ENCODE measurements at regions not wholly inside any gene's neighbourhood (a gene's known extent, or its start where the extent isn't known, plus 50 kb on each side); places are given as distances from the start of the nearest gene placed in this dataset.

DNA sequence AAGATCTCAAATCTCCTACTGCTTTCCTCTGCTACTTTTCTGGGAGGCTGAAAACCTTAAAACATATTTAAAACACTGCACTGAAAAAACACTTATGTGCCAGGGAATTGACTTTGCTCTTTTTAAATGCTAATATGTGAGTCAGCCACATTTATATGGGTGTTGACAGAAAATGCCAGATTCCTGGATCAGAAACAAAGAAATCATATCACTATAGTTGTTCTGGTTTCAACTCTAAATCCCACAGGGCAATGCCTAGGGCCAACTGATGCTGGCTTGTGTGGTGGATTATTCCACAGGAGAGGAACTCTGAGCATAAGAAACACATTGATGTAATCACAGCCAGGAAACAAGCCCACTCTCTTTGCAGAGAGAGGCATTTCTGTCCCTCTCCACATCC, 1439.0 kb upstream of the SPRY2 start:
- H3K36me3 ChIP-seq (ENCODE audit: control insufficient read depth in 2 of 3, insufficient read depth in 3 of 3, low read length in 3 of 3): no peaks in the 10 kb centered on the region
- H3K9ac ChIP-seq (ENCODE audit: low read length in 3 of 3): no peak overlapping the region
- FAIRE-seq (no peak), DNase-seq (no peak)
- peaks cover 0 to 3% (median 0%) of the 10 kb centered on the region in 3 donors for H3K9me3 ChIP-seq (ENCODE audit: control insufficient read depth in 2 of 3, insufficient read depth in 1 of 3, low read length in 3 of 3)
- TF ChIP-seq CTCF (IDR thresholded peaks at IDR 0.05; ENCODE audit: borderline replicate concordance, extremely low read depth, insufficient read depth): no peak
- no peaks in the 10 kb centered on the region for H3K4me1 ChIP-seq (ENCODE audit: control insufficient read depth in 2 of 3, insufficient read depth in 2 of 3, low read depth in 1 of 3, low read length in 3 of 3)
- H3K4me3 ChIP-seq (ENCODE audit: low read length in 3 of 3): no peak overlapping the region
- H3K27ac ChIP-seq (ENCODE audit: low read depth in 2 of 2, low read length in 2 of 2): no peak overlapping the region
- no peaks in the 10 kb centered on the region for H3K27me3 ChIP-seq (ENCODE audit: control insufficient read depth, insufficient read depth, low read length)
- intact Hi-C loops (cut with DNase I): no loop called here

DNA sequence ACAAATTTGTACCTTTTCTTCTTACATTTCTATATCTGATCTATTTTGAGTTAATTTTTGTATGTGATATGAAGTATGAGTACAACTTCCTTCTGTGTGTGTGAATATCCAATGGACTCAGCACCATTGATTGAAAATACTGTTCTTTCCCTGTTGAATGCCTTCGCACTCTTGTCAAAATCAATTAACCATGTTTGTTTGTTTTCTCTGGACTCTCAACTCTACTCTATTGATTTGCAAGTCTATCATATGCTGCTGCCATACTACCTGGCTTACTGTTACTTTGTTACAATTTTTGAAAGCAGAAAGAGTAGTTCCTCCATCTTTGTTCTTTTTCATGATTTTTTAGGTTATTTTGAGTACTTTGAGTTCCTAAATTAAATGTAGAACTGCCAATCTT, 1437.4 kb upstream of the SPRY2 start:
- TF ChIP-seq CTCF (IDR thresholded peaks at IDR 0.05; ENCODE audit: borderline replicate concordance, extremely low read depth, insufficient read depth): no peak
- H3K4me1 ChIP-seq (ENCODE audit: control insufficient read depth in 2 of 3, insufficient read depth in 2 of 3, low read depth in 1 of 3, low read length in 3 of 3): no peaks in the 10 kb centered on the region
- H3K36me3 ChIP-seq (ENCODE audit: control insufficient read depth in 2 of 3, insufficient read depth in 3 of 3, low read length in 3 of 3): no peaks in the 10 kb centered on the region
- peaks cover 0 to 3% (median 0%) of the 10 kb centered on the region in 3 donors for H3K9me3 ChIP-seq (ENCODE audit: control insufficient read depth in 2 of 3, insufficient read depth in 1 of 3, low read length in 3 of 3)
- H3K27ac ChIP-seq (ENCODE audit: low read depth in 2 of 2, low read length in 2 of 2): no peak overlapping the region
- no peak overlapping the region for H3K9ac ChIP-seq (ENCODE audit: low read length in 3 of 3)
- no peaks in the 10 kb centered on the region for H3K27me3 ChIP-seq (ENCODE audit: control insufficient read depth, insufficient read depth, low read length)
- no peak for DNase-seq
- FAIRE-seq: no peak
- H3K4me3 ChIP-seq (ENCODE audit: low read length in 3 of 3): no peak overlapping the region
- intact Hi-C loops (cut with DNase I): no loop called here

DNA sequence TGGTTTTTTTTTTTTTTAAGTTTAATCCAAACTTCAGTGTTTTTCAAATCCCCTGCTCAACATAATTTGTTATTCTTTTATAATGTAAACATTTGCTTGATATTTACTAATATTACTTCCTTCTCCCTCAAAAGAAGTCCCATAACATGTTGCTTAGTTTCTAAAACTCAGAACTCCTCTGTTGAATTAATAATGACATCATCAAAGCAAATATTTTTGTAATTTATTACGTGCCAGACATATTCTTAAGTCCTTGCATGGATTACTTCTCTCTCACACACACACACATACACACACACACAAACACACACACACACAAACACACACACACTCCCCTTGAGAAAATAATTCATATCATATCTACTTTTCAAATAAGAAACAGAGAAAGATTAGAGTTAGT, 1432.3 kb upstream of the SPRY2 start:
- no peak for DNase-seq
- no peak overlapping the region for H3K4me3 ChIP-seq (ENCODE audit: low read length in 3 of 3)
- peaks cover 0 to 13% (median 0%) of the 10 kb centered on the region in 3 donors for H3K4me1 ChIP-seq (ENCODE audit: control insufficient read depth in 2 of 3, insufficient read depth in 2 of 3, low read depth in 1 of 3, low read length in 3 of 3)
- H3K27me3 ChIP-seq (ENCODE audit: control insufficient read depth, insufficient read depth, low read length): no peaks in the 10 kb centered on the region
- FAIRE-seq: no peak
- H3K9ac ChIP-seq (ENCODE audit: low read length in 3 of 3): no peak overlapping the region
- no peak overlapping the region for H3K27ac ChIP-seq (ENCODE audit: low read depth in 2 of 2, low read length in 2 of 2)
- intact Hi-C loops (cut with DNase I): no loop called here
- H3K9me3 ChIP-seq (ENCODE audit: control insufficient read depth in 2 of 3, insufficient read depth in 1 of 3, low read length in 3 of 3): peaks cover 0 to 3% (median 0%) of the 10 kb centered on the region in 3 donors
- H3K36me3 ChIP-seq (ENCODE audit: control insufficient read depth in 2 of 3, insufficient read depth in 3 of 3, low read length in 3 of 3): no peaks in the 10 kb centered on the region
- no peak for TF ChIP-seq CTCF (IDR thresholded peaks at IDR 0.05; ENCODE audit: borderline replicate concordance, extremely low read depth, insufficient read depth)

GRCh38 chr13:81771951-81772350, 1431.0 kb upstream of the SPRY2 start:
- no peaks in the 10 kb centered on the region for H3K36me3 ChIP-seq (ENCODE audit: control insufficient read depth in 2 of 3, insufficient read depth in 3 of 3, low read length in 3 of 3)
- H3K9ac ChIP-seq (ENCODE audit: low read length in 3 of 3): no peak overlapping the region
- no peak overlapping the region for H3K27ac ChIP-seq (ENCODE audit: low read depth in 2 of 2, low read length in 2 of 2)
- peaks cover 0 to 3% (median 0%) of the 10 kb centered on the region in 3 donors for H3K9me3 ChIP-seq (ENCODE audit: control insufficient read depth in 2 of 3, insufficient read depth in 1 of 3, low read length in 3 of 3)
- H3K27me3 ChIP-seq (ENCODE audit: control insufficient read depth, insufficient read depth, low read length): no peaks in the 10 kb centered on the region
- H3K4me3 ChIP-seq (ENCODE audit: low read length in 3 of 3): no peak overlapping the region
- DNase-seq (no peak), FAIRE-seq (no peak)
- TF ChIP-seq CTCF (IDR thresholded peaks at IDR 0.05; ENCODE audit: borderline replicate concordance, extremely low read depth, insufficient read depth): no peak
- intact Hi-C loops (cut with DNase I): no loop called here
- peaks cover 0 to 13% (median 0%) of the 10 kb centered on the region in 3 donors for H3K4me1 ChIP-seq (ENCODE audit: control insufficient read depth in 2 of 3, insufficient read depth in 2 of 3, low read depth in 1 of 3, low read length in 3 of 3)
